ENCODE measurements at regions not wholly inside any gene's neighbourhood (a gene's known extent, or its start where the extent isn't known, plus 50 kb on each side); places are given as distances from the start of the nearest gene placed in this dataset.
"Not testable (repeated sequence)": the region's sequence is repeated elsewhere in the genome, so short reads cannot be mapped to it uniquely, and the experiment has no call there.

DNA sequence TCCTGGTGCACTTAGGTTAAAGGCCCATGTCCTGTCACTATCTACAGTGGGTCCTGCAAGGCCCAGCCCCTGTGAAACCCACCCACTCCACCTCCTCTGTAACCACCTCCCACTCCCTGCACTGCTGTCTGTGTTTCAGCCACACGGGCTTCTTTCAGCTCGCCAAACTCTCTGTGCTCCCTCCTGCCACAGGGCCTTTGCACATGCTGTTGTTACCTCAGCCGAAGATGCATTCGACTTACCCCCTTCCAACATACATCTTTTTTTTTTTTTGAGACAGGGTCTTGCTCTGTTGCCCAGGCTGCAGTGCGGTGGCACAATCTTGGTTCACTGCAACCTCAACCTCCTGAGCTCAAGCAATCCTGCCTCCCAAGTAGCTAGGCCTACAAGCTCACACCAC is 76.5 kb upstream of the RPL38 start:
- Histone ChIP-seq H3K9me3 (ENCODE audit: control insufficient read depth in 2 of 2, insufficient read depth in 1 of 2, low read length in 1 of 2) (no peaks in the 10 kb centered on the region), H3K36me3 (ENCODE audit: control insufficient read depth in 2 of 2, insufficient read depth in 2 of 2, low read length in 1 of 2) (no peaks in the 10 kb centered on the region), H3K4me3 (ENCODE audit: low read length in 2 of 2) (no peak overlapping the region), H3K27ac (ENCODE audit: low read depth in 1 of 2, low read length in 1 of 2) (no peak overlapping the region), H3K4me1 (ENCODE audit: control insufficient read depth in 2 of 2, insufficient read depth in 2 of 2, low read length in 2 of 2) (no peaks in the 10 kb centered on the region), H3K27me3 (ENCODE audit: control insufficient read depth in 2 of 2, insufficient read depth in 1 of 2, low read length in 1 of 2) (peaks cover 0 to 2% of the 10 kb centered on the region in 2 donors)
- 98% methylated on average over 5 of the region's 5 CpGs for WGBS
- no peak for DNase-seq (ENCODE audit: low read depth in 6 of 9, low spot score in 9 of 9)

GRCh38 chr17:74128456-74129211 is 74.8 kb upstream of the RPL38 start:
- WGBS = 89% methylated on average over 10 of the region's 10 CpGs
- H3K27me3 ChIP-seq (ENCODE audit: control insufficient read depth in 2 of 2, insufficient read depth in 1 of 2, low read length in 1 of 2) = peaks cover 0 to 2% of the 10 kb centered on the region in 2 donors

GRCh38 chr17:74129800-74130199 is 73.7 kb upstream of the RPL38 start:
- WGBS = 83% methylated on average over 6 of the region's 6 CpGs
- not testable (repeated sequence) for DNase-seq (ENCODE audit: low read depth in 6 of 9, low spot score in 9 of 9); H3K27me3 ChIP-seq (ENCODE audit: control insufficient read depth in 2 of 2, insufficient read depth in 1 of 2, low read length in 1 of 2); H3K9me3 ChIP-seq (ENCODE audit: control insufficient read depth in 2 of 2, insufficient read depth in 1 of 2, low read length in 1 of 2); H3K4me3 ChIP-seq (ENCODE audit: low read length in 2 of 2); H3K27ac ChIP-seq (ENCODE audit: low read depth in 1 of 2, low read length in 1 of 2); H3K4me1 ChIP-seq (ENCODE audit: control insufficient read depth in 2 of 2, insufficient read depth in 2 of 2, low read length in 2 of 2); H3K36me3 ChIP-seq (ENCODE audit: control insufficient read depth in 2 of 2, insufficient read depth in 2 of 2, low read length in 1 of 2)

More at GRCh38 chr17:74128456-74129211, 74.8 kb upstream of the RPL38 start:
- no peaks in the 10 kb centered on the region for H3K36me3 ChIP-seq (ENCODE audit: control insufficient read depth in 2 of 2, insufficient read depth in 2 of 2, low read length in 1 of 2)
- no peak overlapping the region for H3K4me3 ChIP-seq (ENCODE audit: low read length in 2 of 2)
- no peaks in the 10 kb centered on the region for H3K4me1 ChIP-seq (ENCODE audit: control insufficient read depth in 2 of 2, insufficient read depth in 2 of 2, low read length in 2 of 2)
- H3K9me3 ChIP-seq (ENCODE audit: control insufficient read depth in 2 of 2, insufficient read depth in 1 of 2, low read length in 1 of 2) = no peaks in the 10 kb centered on the region
- H3K27ac ChIP-seq (ENCODE audit: low read depth in 1 of 2, low read length in 1 of 2) = no peak overlapping the region
- DNase-seq (ENCODE audit: low read depth in 6 of 9, low spot score in 9 of 9) = no peak

GRCh38 chr17:74130276-74130675 is 73.2 kb upstream of the RPL38 start:
- 77% methylated on average over 14 of the region's 14 CpGs for WGBS
- no peak overlapping the region for H3K4me3 ChIP-seq (ENCODE audit: low read length in 2 of 2)
- no peak for DNase-seq (ENCODE audit: low read depth in 6 of 9, low spot score in 9 of 9)
- H3K4me1 ChIP-seq (ENCODE audit: control insufficient read depth in 2 of 2, insufficient read depth in 2 of 2, low read length in 2 of 2) = no peaks in the 10 kb centered on the region
- peaks cover 0 to 2% of the 10 kb centered on the region in 2 donors for H3K27me3 ChIP-seq (ENCODE audit: control insufficient read depth in 2 of 2, insufficient read depth in 1 of 2, low read length in 1 of 2)
- no peaks in the 10 kb centered on the region for H3K36me3 ChIP-seq (ENCODE audit: control insufficient read depth in 2 of 2, insufficient read depth in 2 of 2, low read length in 1 of 2)
- H3K27ac ChIP-seq (ENCODE audit: low read depth in 1 of 2, low read length in 1 of 2) = no peak overlapping the region
- H3K9me3 ChIP-seq (ENCODE audit: control insufficient read depth in 2 of 2, insufficient read depth in 1 of 2, low read length in 1 of 2) = no peaks in the 10 kb centered on the region

DNA sequence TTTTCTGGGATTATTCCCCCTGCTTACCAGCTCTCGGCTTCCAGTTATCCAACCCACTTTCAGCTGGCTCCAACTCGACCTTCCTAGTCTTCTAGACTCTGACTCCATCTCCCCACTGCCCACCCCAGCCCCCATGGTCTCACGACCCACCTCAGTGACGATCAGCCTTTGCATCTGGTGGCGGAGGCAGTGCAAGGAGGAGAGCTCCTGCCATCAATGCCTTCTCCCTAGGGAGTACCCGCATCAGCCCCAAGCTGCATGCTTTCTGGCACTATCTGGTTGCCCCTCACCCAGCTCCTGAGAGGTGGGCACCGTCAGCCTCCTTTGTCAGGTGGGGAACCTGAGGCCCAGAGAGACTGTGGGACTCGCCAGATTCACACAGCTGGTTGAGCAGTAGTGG is 72.6 kb upstream of the RPL38 start:
- H3K27me3 ChIP-seq (ENCODE audit: control insufficient read depth in 2 of 2, insufficient read depth in 1 of 2, low read length in 1 of 2) = peaks cover 0 to 6% of the 10 kb centered on the region in 2 donors

GRCh38 chr17:74132354-74132753 is 71.1 kb upstream of the RPL38 start:
- 85% methylated on average over 6 of the region's 6 CpGs for WGBS
- Histone ChIP-seq H3K4me3 (ENCODE audit: low read length in 2 of 2) (no peak overlapping the region), H3K27me3 (ENCODE audit: control insufficient read depth in 2 of 2, insufficient read depth in 1 of 2, low read length in 1 of 2) (peaks cover 0 to 8% of the 10 kb centered on the region in 2 donors), H3K27ac (ENCODE audit: low read depth in 1 of 2, low read length in 1 of 2) (no peak overlapping the region), H3K36me3 (ENCODE audit: control insufficient read depth in 2 of 2, insufficient read depth in 2 of 2, low read length in 1 of 2) (no peaks in the 10 kb centered on the region), H3K9me3 (ENCODE audit: control insufficient read depth in 2 of 2, insufficient read depth in 1 of 2, low read length in 1 of 2) (no peaks in the 10 kb centered on the region), H3K4me1 (ENCODE audit: control insufficient read depth in 2 of 2, insufficient read depth in 2 of 2, low read length in 2 of 2) (no peaks in the 10 kb centered on the region)
- DNase-seq (ENCODE audit: low read depth in 6 of 9, low spot score in 9 of 9) = no peak

More for the DNA sequence above, 72.6 kb upstream of the RPL38 start:
- Histone ChIP-seq H3K4me3 (ENCODE audit: low read length in 2 of 2) (no peak overlapping the region), H3K9me3 (ENCODE audit: control insufficient read depth in 2 of 2, insufficient read depth in 1 of 2, low read length in 1 of 2) (no peaks in the 10 kb centered on the region), H3K27ac (ENCODE audit: low read depth in 1 of 2, low read length in 1 of 2) (no peak overlapping the region), H3K4me1 (ENCODE audit: control insufficient read depth in 2 of 2, insufficient read depth in 2 of 2, low read length in 2 of 2) (no peaks in the 10 kb centered on the region), H3K36me3 (ENCODE audit: control insufficient read depth in 2 of 2, insufficient read depth in 2 of 2, low read length in 1 of 2) (no peaks in the 10 kb centered on the region)
- no peak for DNase-seq (ENCODE audit: low read depth in 6 of 9, low spot score in 9 of 9)
- 88% methylated on average over 8 of the region's 8 CpGs for WGBS

- no peak for DNase-seq (ENCODE audit: low read depth in 6 of 9, low spot score in 9 of 9)
- WGBS = 90% methylated on average over 22 of the region's 22 CpGs
- H3K27me3 ChIP-seq (ENCODE audit: control insufficient read depth in 2 of 2, insufficient read depth in 1 of 2, low read length in 1 of 2) = peaks cover 0 to 8% of the 10 kb centered on the region in 2 donors
- no peak overlapping the region for H3K4me3 ChIP-seq (ENCODE audit: low read length in 2 of 2)
- H3K4me1 ChIP-seq (ENCODE audit: control insufficient read depth in 2 of 2, insufficient read depth in 2 of 2, low read length in 2 of 2) = no peaks in the 10 kb centered on the region
- no peaks in the 10 kb centered on the region for H3K36me3 ChIP-seq (ENCODE audit: control insufficient read depth in 2 of 2, insufficient read depth in 2 of 2, low read length in 1 of 2)
- H3K27ac ChIP-seq (ENCODE audit: low read depth in 1 of 2, low read length in 1 of 2) = no peak overlapping the region
- H3K9me3 ChIP-seq (ENCODE audit: control insufficient read depth in 2 of 2, insufficient read depth in 1 of 2, low read length in 1 of 2) = no peaks in the 10 kb centered on the region
These were observed 69.7 kb upstream of the RPL38 start for GRCh38 chr17:74133740-74134139.

GRCh38 chr17:74134234-74134633 is 69.2 kb upstream of the RPL38 start:
- not testable (repeated sequence) for H3K4me1 ChIP-seq (ENCODE audit: control insufficient read depth in 2 of 2, insufficient read depth in 2 of 2, low read length in 2 of 2); DNase-seq (ENCODE audit: low read depth in 6 of 9, low spot score in 9 of 9); H3K27me3 ChIP-seq (ENCODE audit: control insufficient read depth in 2 of 2, insufficient read depth in 1 of 2, low read length in 1 of 2); H3K4me3 ChIP-seq (ENCODE audit: low read length in 2 of 2); H3K27ac ChIP-seq (ENCODE audit: low read depth in 1 of 2, low read length in 1 of 2); H3K36me3 ChIP-seq (ENCODE audit: control insufficient read depth in 2 of 2, insufficient read depth in 2 of 2, low read length in 1 of 2); H3K9me3 ChIP-seq (ENCODE audit: control insufficient read depth in 2 of 2, insufficient read depth in 1 of 2, low read length in 1 of 2)
- 97% methylated on average over 5 of the region's 5 CpGs for WGBS

- Histone ChIP-seq H3K36me3 (ENCODE audit: control insufficient read depth in 2 of 2, insufficient read depth in 2 of 2, low read length in 1 of 2) (no peaks in the 10 kb centered on the region), H3K27ac (ENCODE audit: low read depth in 1 of 2, low read length in 1 of 2) (no peak overlapping the region), H3K4me1 (ENCODE audit: control insufficient read depth in 2 of 2, insufficient read depth in 2 of 2, low read length in 2 of 2) (no peaks in the 10 kb centered on the region), H3K9me3 (ENCODE audit: control insufficient read depth in 2 of 2, insufficient read depth in 1 of 2, low read length in 1 of 2) (no peaks in the 10 kb centered on the region), H3K4me3 (ENCODE audit: low read length in 2 of 2) (no peak overlapping the region), H3K27me3 (ENCODE audit: control insufficient read depth in 2 of 2, insufficient read depth in 1 of 2, low read length in 1 of 2) (peaks cover 0 to 8% of the 10 kb centered on the region in 2 donors)
- 80% methylated on average over 1 of the region's 1 CpG for WGBS
- no peak for DNase-seq (ENCODE audit: low read depth in 6 of 9, low spot score in 9 of 9)
These were observed 68.5 kb upstream of the RPL38 start for GRCh38 chr17:74134991-74135390.

All from thymus (tissue), 11 donors.